Retinal pigment epithelial cell (primary cell): ENCODE measurements at regions not wholly inside any gene's neighbourhood (a gene's known extent, or its start where the extent isn't known, plus 50 kb on each side); places are given as distances from the start of the nearest gene placed in this dataset.

Source experiments
- DNase-seq: peaks from one replicate; pipeline ENCODE4 v3.0.0-alpha.2; 2010; ENCODE audit warnings: low read depth
- H3K4me3 ChIP-seq: 2 replicates; pipeline ENCODE4 v1.5.1; 2011; ENCODE audit warnings: mild to moderate bottlenecking, low read length, control low read depth, moderate library complexity
- TF ChIP-seq, protein P1 (sequence below): conservative IDR thresholded peaks from 2 replicates; pipeline ENCODE4 v1.5.1; 2011; ENCODE audit warnings: low read depth, low read length, control low read depth, inconsistent platforms

GRCh38 chr5:2148312-2149194, 265.8 kb upstream of the IRX4 start:
- no peak for DNase-seq
- H3K4me3 ChIP-seq: no peak overlapping the region
- TF ChIP-seq, protein P1, sequence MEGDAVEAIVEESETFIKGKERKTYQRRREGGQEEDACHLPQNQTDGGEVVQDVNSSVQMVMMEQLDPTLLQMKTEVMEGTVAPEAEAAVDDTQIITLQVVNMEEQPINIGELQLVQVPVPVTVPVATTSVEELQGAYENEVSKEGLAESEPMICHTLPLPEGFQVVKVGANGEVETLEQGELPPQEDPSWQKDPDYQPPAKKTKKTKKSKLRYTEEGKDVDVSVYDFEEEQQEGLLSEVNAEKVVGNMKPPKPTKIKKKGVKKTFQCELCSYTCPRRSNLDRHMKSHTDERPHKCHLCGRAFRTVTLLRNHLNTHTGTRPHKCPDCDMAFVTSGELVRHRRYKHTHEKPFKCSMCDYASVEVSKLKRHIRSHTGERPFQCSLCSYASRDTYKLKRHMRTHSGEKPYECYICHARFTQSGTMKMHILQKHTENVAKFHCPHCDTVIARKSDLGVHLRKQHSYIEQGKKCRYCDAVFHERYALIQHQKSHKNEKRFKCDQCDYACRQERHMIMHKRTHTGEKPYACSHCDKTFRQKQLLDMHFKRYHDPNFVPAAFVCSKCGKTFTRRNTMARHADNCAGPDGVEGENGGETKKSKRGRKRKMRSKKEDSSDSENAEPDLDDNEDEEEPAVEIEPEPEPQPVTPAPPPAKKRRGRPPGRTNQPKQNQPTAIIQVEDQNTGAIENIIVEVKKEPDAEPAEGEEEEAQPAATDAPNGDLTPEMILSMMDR: no peak

- no peak overlapping the region for H3K4me3 ChIP-seq
- TF ChIP-seq, protein P1: no peak
- no peak for DNase-seq
Observed at GRCh38 chr5:2147504-2148311, 265.0 kb upstream of the IRX4 start.

DNA sequence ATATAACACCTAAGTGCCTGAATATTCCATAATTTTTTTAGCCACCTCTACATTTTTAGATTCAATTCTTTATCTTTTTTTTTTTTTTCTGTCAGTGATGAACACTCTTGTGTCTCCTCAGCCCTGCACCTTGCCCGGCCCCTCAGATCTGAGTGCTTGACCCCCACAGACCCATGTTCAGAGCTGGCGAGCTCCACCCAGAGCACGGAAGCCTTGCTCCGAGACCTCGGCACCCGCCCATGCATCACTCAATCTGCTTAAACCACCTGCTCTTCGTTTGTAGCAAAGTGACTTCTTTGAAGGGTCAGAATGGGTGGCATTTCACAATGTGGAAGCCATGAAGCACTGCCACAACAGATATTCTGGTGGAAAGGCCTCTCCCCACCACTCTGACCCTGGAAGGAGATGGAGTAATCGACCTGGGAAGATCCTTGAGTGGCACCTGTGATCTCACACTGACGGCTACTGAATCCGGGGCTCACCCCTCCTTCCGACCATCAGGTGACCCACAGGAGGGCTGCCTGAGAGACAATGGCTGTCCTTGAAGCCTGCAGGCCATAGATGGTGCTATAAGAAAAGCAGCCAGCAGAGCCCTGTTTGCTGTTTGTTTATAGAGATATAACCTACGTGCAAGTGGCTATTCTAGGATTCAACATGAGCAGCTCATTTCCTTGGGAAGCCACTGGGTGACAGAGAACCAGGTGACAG, 261.1 kb upstream of the IRX4 start:
- TF ChIP-seq, protein P1: no peak
- DNase-seq: no peak
- no peak overlapping the region for H3K4me3 ChIP-seq

- DNase-seq: no peak
- TF ChIP-seq, protein P1: no peak
- no peak overlapping the region for H3K4me3 ChIP-seq
Observed at GRCh38 chr5:2143088-2143487, 260.4 kb upstream of the IRX4 start.

DNA sequence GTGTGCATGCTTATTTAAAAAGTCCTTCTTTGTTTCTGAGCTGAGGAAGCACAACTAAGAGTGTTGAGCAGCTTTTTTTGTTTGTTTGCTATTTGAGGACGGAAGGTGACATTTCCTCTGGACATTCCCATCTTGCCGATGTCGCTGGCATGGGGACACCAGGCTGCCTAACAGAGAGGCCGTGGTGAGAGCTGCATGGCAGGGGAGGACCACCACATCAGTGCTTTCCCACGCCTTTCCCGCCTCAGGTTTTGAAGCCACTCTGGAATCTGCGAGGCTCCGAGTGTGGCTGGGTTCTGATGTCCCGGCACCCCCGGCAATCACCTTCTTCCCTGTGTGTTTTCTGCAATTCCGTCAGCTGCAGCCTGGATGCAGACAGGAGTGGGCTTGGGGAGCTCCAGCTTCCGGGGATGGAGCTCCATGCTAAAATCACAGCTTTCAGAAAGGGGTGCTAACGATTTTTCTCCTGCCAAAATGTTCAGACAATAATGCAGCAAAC, 259.8 kb upstream of the IRX4 start:
- no peak for DNase-seq
- no peak overlapping the region for H3K4me3 ChIP-seq
- TF ChIP-seq, protein P1: no peak

DNA sequence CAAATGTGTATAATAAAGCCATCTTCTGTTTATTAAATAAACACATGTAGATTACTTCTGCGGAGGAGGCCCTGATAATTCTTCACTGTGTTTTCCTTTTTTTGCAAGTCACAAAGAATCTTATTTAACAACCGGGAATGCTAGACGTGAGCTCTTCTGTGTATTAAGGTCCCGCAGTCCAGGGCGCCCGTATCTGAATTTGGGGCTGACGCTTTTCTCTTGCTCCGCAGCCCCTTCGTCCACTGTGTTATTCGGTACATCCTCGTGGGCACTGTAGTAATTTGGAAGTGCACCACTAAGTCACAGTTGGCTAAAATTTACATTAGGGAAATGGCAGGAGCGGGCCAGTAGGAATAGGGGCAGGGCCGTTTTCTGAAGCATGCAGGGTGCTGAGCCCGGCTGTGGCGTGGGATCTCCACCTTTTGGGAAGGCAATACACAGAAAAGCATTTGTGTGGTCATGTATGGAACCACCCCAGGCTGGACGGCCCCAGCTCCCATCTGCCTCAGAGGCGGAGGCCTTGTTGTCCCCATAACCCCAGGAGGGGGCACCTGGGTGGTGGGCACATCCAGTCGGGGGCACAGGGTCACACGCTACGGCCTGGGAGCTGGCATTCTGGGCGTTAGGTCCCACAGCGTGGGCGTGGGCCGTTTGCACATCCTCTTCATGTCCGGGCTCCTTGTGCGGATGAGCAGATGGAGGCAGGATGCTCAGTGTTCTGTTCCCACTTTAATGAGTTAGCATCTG, 258.7 kb upstream of the IRX4 start:
- TF ChIP-seq, protein P1: no peak
- H3K4me3 ChIP-seq: no peak overlapping the region
- no peak for DNase-seq
